Activated CD4-positive, alpha-beta T cell treated with anti-CD3 and anti-CD28 coated beads, Interleukin-2, Interleukin-6, amounts not matched to agents 100 ng/mL and 50 ng/mL, durations not matched to agents 16 hours and 8 hours (primary cell): ENCODE measurements at regions not wholly inside any gene's neighbourhood (a gene's known extent, or its start where the extent isn't known, plus 50 kb on each side); places are given as distances from the start of the nearest gene placed in this dataset.

Experiments used
- DNase-seq: peaks from one replicate; pipeline ENCODE4 v3.0.0-alpha.2; 2020

DNA sequence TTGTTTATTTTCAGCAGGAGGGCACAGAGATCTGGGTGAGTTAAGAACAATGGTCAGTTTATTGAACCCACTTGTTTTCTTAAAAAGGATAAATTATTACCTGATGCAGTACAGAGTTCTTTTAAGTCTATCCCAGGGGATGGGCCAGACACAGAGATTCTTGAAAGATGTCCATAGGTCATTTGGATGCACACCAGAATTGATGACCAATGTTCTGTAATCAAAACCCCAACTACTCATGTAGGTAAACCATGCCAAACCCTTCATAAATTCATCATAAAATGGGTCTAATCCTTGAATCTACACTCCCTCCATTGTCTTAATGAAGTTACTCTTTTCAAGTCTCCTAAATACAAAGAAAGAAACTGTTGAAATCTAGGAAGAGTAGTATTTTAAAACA is 273.0 kb upstream of the COL8A1 start:
- no peak for DNase-seq

DNA sequence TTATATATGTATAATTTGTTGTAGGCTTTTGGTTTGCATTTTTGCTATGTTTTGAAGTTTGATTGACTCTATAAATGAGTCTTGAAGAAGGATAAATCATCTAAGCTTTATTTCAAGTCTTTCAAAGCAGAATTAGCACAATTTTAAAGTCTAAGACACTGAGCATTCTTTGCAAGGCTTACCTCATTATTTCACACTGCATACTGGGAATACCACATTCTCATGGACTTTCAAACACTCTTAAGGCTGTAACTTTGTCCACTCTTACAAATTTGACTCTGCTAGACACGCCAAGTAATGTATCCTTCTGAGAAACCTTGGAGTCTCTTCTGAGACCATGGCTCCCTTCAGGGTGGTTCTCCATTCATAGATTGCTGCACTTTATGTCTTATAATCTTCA is 281.3 kb upstream of the COL8A1 start:
- no peak for DNase-seq

- DNase-seq: no peak
Observed at GRCh38 chr3:99356696-99357095, 281.7 kb upstream of the COL8A1 start.

- DNase-seq: no peak
Observed at GRCh38 chr3:99355465-99355864, 282.9 kb upstream of the COL8A1 start.

DNA sequence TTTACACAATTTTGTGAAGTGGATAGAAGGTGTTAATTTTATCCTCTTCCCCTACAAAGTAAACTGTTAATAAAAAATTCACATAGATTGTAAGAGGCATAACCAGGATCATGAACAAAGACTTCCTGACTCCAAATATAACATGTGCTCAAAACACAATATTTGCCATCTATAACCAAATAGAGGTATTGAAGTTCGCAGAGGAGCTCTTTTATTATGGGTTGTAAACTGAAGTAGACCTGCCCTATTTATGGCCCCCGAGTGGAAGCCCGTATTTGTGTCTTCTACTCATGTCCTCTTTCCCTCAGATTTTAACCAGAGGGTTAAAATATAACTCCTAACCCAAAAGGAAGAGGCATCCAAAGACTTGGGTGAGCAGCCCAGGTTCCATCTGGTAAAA is 285.6 kb upstream of the COL8A1 start:
- DNase-seq: no peak

DNA sequence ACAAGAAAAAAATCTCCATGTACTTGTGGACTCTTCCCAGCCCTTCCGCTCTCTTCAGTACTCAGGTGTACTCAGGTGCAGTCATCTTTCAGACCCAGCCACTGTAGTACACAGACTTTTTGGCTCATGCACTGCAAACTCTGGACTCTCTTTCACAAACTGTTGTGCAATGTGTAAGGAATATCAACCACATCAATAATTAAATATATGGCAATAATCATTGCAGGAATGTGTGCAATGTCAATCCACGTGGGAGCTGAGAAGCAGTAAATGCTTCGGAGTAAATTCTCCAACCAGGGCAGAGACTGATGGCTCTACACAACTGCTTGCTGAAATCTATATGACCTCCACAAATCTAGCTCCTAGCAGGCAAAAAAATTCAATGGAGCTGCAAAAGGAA is 287.3 kb upstream of the COL8A1 start:
- no peak for DNase-seq

DNA sequence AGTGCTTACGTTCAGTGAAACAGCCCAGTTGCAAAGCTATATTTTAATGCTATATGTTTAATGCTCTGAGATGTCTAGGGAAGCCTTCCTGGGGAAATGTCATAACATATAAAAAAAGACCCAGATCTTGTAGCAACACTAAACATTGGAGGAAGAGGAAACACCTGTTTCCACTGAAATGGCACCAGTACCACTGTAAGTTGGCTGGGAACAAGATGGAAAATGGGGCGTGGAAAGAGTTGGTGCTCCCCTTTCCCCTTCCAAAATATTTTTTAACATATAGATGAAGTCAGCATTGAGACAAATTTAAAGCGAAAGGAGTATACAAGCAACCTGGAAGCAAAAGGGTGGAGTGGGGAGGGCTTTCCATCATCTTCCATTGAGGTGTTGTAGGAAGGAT is 289.9 kb upstream of the COL8A1 start:
- DNase-seq: no peak

- DNase-seq: no peak
Observed at GRCh38 chr3:99344216-99344615, 294.2 kb upstream of the COL8A1 start.

DNA sequence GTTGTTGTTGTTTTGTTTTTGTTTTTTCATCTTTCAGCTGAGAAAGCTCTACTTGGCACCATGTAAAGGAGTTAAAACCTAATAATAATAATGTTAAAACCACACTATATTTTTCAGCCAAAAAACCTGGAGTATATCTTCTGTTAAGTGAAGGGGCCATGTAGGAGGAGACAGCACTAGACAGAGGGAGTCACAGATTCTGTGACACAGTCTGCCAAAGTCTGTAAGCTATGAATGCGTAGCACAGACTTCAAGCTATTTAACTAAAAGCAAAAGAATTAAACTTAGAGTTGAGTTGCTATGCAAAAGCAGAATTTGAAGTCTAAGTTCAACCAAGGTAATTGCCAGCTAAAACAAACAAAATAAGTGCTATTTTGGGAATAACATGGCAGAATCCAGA is 296.0 kb upstream of the COL8A1 start:
- DNase-seq: no peak

- no peak for DNase-seq
Observed at GRCh38 chr3:99339222-99339621, 299.2 kb upstream of the COL8A1 start.

DNA sequence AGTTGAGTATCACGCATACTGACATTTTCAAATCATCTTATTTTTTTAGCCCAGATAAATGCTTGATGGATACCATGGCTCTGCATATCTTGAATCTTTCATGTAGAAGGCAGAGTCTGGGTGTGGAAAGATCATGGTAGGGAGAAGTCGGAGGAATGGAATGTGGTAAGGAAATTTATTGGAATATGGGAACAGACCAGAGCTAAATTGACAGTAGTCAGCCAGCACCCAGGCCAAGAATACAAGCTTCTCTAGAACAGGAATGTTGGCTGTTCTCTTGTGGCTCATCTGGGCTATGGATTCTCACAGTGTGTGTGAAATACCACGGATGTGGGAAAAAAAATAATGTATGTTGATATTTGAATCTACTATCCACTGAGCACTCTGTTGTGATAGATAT is 305.7 kb upstream of the COL8A1 start:
- no peak for DNase-seq

DNA sequence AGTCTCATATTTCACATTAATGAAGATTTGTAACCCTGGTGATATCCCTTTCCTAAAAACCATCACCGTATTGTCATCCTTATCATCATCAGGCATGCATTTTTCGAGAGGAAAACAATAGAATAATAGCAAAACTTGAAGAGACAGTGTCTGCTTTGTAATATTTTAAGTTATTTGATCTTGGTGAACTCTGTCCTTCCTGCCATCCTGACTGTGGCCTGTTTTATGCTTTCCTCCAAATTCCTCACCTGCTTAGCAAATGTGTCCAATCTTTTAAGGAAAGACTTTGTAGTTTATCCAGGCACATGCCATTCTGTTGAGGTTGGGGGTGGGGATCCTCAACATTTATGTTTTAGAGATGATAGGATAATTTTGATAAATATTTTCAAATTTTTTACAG is 306.1 kb upstream of the COL8A1 start:
- DNase-seq: no peak

GRCh38 chr3:99330924-99331532 is 307.4 kb upstream of the COL8A1 start:
- no peak for DNase-seq

- no peak for DNase-seq
Observed at GRCh38 chr3:99330281-99330680, 308.1 kb upstream of the COL8A1 start.

DNA sequence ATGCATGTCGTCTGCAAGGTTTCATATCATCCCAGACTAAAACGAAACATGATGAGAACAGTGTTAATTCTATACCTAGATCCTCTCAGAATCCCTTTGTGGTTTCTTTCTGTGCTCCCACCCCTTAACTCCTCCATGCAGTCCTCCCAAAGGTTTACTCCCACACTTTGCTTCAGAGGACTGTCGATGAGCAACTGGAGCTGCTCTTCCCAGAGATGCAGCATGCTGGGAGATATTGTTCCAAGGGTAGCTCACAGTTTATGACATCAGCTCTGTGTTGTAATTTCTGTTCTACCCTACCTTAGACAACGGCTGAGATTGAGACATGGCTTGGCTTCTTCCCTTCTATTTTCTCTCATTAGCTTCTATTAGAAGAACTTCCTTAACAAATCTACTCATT is 313.0 kb upstream of the COL8A1 start:
- no peak for DNase-seq

GRCh38 chr3:99324636-99325203 is 313.7 kb upstream of the COL8A1 start:
- no peak for DNase-seq

- no peak for DNase-seq
Observed at GRCh38 chr3:99323940-99324339, 314.5 kb upstream of the COL8A1 start.

DNA sequence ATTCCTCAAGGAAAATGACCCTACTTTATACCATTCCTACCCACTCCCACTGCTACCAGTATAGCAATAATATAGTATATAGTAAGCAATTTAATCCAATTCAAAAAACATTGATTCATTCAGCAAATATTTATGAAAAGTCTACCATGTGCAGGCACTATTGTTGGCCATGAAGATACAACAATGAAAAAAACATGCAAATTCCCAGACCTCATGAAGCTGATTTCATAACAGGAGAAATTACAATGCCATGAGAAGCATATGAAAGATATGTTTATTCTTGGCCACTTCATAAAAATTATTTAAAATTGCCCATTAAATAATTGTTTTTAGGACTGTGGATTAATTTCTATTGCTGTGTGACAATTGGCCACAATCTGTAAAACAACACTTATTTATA is 315.8 kb upstream of the COL8A1 start:
- DNase-seq: no peak

DNA sequence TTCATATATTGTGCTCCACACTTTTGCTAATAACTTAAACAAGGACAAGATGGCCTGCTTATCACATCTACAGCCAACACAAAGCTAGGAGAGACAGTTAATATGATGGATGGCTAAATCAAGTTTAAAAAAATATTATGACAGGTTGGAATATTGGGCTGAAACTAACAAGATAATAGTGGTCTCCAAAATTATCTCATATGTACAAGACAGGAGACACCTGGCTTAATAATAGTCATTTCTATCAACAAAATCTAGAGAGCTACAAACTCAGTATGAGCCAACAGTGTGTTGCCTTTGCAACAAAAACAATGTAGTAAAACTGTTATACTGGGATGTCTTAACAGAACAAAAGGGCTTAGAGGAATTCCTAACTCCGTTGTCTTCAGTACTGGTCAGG is 317.1 kb upstream of the COL8A1 start:
- DNase-seq: no peak

- DNase-seq: no peak
Observed at GRCh38 chr3:99319961-99320360, 318.4 kb upstream of the COL8A1 start.

DNA sequence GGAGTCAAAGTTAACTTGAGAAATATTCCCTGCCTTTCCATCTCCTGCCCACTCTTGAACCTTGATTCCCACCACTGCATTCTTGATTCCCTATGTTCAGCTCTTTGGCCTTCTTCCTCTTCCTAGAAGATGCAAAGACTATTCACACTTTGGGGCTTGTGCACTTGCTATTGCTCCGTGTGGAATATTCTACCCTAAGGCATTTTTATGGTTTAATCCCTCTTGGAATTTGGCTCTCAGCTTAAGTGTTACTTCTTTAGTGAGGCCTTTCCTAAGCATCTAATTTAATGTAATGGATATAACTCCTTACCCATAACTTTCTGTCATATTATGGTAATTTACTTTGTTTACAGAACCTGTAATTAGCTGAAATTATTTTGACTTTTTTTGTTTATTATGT is 318.9 kb upstream of the COL8A1 start:
- DNase-seq: no peak

- DNase-seq: no peak
Observed at GRCh38 chr3:99317201-99317600, 321.2 kb upstream of the COL8A1 start.

DNA sequence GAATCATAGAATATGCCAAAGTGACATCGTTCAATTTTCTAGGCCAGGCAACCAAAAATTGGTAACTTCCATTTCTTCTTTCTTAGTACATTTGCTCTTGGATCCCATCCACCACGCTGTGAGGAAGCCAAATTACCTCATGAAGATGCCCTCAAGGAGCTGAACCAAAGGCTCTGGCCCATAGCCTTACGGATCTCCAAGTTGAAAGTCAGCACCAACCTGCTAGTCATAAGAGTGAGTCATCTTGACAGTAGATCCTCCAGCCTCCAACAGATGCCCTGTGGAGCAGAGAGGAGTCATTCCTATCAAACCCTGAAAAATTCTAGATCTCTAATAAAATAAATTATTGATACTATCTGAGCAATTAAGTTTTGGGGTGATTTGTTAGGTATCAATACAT is 322.5 kb upstream of the COL8A1 start:
- DNase-seq: no peak

- no peak for DNase-seq
Observed at GRCh38 chr3:99313485-99313884, 324.9 kb upstream of the COL8A1 start.

DNA sequence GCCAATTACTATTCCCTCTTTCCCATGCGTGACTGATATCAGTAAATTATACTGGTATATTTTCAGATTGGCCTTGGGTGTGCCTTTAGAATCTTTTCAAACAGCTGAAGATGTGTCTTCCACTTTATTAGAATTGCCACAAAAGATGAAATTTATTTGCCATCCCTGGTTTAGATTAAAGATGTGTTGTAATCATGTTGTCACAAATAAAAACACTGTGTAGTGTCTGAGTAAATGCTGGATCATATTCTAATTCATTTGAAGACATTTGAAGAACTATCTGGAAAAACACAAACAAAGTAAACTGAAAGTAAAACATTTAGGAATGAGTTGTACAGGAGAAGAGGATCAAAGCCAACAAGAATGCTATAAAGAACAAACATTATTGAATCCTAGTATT is 339.7 kb upstream of the COL8A1 start:
- no peak for DNase-seq

GRCh38 chr3:99295836-99296235 is 342.6 kb upstream of the COL8A1 start:
- DNase-seq: no peak
